GM12872 (cell line): ENCODE measurements at regions not wholly inside any gene's neighbourhood (a gene's known extent, or its start where the extent isn't known, plus 50 kb on each side); places are given as distances from the start of the nearest gene placed in this dataset.
A peak's percentile ranks its signal among the peaks of the same experiment; 100 is the strongest.

Source experiments
- CTCF ChIP-seq: IDR thresholded peaks from 3 replicates; pipeline ENCODE4 v1.5.1; 2011; ENCODE audit warnings: low read depth, mild to moderate bottlenecking, low read length, moderate library complexity; ENCODE audit not compliant: insufficient read depth

- TF ChIP-seq CTCF, result no peak
These were observed 194.8 kb downstream of the SYK start for GRCh38 chr9:90996154-90997065.

GRCh38 chr9:90998573-90998972 lies 197.0 kb downstream of the SYK start:
- no peak for TF ChIP-seq CTCF

GRCh38 chr9:90999425-91000397 lies 198.1 kb downstream of the SYK start:
- TF ChIP-seq CTCF, result no peak

GRCh38 chr9:91001146-91001611 lies 199.6 kb downstream of the SYK start:
- no peak for TF ChIP-seq CTCF

- no peak for TF ChIP-seq CTCF
These were observed 202.9 kb downstream of the SYK start for GRCh38 chr9:91004484-91004883.

GRCh38 chr9:91004992-91005391 lies 203.4 kb downstream of the SYK start:
- 0 out of 3 replicates have a peak, but pooled peaks have one; percentile 1 for TF ChIP-seq CTCF

GRCh38 chr9:91006046-91006445 lies 204.4 kb downstream of the SYK start:
- no peak for TF ChIP-seq CTCF
